IPS-NIHi11 (cell line): ENCODE measurements at regions not wholly inside any gene's neighbourhood (a gene's known extent, or its start where the extent isn't known, plus 50 kb on each side); places are given as distances from the start of the nearest gene placed in this dataset.
A peak's percentile ranks its signal among the peaks of the same experiment; 100 is the strongest.

Experiments
- DNase-seq: peaks from one replicate; pipeline ENCODE4 v3.0.0; 2012; ENCODE audit warnings: mixed read lengths, low spot score

DNA sequence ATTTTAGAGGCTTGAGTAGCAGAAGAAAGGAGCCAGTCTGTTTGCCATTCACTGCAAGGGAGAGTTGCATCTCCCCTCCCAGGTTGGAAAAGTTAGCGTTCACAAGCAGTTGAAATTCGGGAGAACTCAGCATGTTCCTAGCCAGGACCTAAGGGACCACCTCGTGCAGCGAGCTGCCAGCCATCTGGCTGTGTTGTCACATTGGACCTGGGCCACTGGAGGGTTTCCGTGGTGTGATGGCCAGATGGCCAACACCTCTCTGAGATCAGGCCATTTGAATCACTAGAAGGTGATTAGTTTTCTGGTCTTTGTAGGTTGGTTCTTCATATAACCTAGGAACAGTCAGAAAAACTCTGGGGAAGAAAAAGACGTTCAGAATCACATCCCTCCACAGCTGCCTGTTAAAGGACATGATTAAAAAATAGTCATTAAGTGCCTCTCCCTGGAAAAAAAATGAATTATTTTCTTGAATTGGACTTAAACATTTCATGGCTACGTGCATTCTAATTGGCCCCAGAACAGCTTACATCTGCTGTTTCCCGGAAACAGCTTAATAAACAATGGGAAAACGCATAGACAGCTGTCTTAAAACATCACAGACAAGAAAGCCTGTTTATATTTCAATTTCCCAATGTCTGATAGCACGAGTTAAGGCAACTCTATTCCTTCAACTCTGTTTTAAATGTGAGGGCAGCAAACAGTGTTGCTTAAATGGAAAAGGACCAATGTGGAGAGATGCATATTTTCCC is 303.9 kb downstream of the TENT4A start:
- DNase-seq = no peak

GRCh38 chr5:7018198-7018597 is 305.0 kb downstream of the TENT4A start:
- no peak for DNase-seq

DNA sequence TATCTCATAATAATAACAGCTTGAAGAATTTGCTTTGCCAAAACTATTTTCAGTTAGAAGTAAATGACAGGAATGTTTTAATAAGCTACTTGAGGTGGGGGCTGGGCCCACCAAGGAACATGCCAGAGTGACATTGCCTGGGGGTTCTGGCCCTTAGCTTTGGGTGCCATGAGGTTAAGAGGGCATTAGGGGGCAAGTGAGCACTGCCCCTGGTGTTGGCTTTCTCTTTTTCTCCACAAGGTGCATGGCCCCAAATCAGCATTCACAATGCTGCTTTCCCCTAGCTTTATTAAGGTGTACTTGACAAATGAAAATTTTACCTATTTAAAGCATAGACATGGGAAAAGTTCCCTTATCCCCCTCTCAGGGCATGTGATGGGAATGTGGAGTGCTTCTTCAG is 305.4 kb downstream of the TENT4A start:
- no peak for DNase-seq

- no peak for DNase-seq
Observed at GRCh38 chr5:7036192-7036835, 323.1 kb downstream of the TENT4A start.

- no peak for DNase-seq
Observed at GRCh38 chr5:7039074-7039473, 325.8 kb downstream of the TENT4A start.

- DNase-seq = no peak
Observed at GRCh38 chr5:7040111-7040510, 326.9 kb downstream of the TENT4A start.

- DNase-seq = no peak
Observed at GRCh38 chr5:7043797-7044196, 330.6 kb downstream of the TENT4A start.

- DNase-seq = no peak
Observed at GRCh38 chr5:7047511-7048261, 334.5 kb downstream of the TENT4A start.

- no peak for DNase-seq
Observed at GRCh38 chr5:7050986-7051385, 337.8 kb downstream of the TENT4A start.

GRCh38 chr5:7053125-7053524 is 339.9 kb downstream of the TENT4A start:
- DNase-seq = no peak

- no peak for DNase-seq
Observed at GRCh38 chr5:7053528-7054209, 340.4 kb downstream of the TENT4A start.

GRCh38 chr5:7066471-7067235 is 329.3 kb upstream of the ADCY2 start:
- no peak for DNase-seq

DNA sequence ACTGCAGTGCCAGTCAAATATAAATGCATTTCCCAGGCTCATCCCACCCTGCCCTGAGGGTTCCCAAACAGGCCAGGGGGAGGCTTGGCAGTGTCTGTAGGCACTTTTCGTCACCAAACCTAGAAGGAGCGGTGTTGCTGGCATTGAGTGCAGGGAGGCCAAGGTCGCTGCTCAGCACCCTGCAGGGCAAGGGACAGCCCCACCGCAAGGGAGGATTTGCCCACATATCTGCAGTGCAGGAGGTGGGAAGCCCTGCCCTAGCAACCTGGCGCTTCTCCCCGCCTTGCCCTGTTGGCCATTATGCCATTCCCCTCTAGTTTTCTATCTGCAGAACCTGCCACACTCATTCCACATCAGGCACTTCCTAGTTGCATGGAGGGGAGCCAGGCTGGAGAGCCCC is 327.8 kb upstream of the ADCY2 start:
- no peak for DNase-seq

GRCh38 chr5:7068899-7069298 is 327.0 kb upstream of the ADCY2 start:
- no peak for DNase-seq

DNA sequence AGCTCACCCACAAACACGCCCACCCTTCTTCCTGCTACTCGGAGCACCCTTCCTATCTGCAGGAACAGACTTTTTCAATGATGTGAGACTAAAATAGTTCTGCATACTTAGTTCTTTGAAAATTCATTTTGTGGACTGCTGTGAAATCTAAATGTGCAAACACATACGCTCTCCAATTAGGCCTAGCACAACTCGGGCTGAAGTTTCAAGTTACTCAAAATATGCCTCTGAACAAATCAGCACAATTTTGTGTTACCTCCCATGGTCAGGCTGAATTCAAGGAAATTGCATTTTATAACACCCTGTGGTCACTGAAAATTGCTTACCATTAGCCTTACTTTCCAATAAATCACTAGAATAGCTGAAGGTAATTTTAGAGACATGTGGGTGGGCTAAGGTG is 323.8 kb upstream of the ADCY2 start:
- no peak for DNase-seq

GRCh38 chr5:7073666-7074065 is 322.3 kb upstream of the ADCY2 start:
- no peak for DNase-seq

DNA sequence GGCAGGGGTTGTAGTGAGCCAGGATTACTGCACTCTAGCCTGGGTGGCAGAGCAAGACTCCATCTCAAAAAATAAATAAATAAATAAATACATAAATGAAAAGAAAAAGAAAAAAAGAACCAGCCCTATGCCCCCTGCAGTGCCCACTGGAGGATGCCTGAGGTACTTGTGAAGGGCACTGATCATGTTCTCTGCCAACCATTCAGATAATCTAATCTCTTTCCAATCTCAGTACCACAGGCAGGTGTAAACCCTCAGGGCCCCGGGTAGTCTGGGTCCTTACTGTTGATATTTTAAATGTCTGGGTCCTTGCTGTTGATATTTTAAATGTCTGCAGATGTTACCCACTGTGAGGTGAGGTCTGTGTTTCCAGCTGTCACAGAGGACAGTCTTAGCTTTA is 321.8 kb upstream of the ADCY2 start:
- DNase-seq = no peak

GRCh38 chr5:7075470-7075869 is 320.5 kb upstream of the ADCY2 start:
- no peak for DNase-seq

DNA sequence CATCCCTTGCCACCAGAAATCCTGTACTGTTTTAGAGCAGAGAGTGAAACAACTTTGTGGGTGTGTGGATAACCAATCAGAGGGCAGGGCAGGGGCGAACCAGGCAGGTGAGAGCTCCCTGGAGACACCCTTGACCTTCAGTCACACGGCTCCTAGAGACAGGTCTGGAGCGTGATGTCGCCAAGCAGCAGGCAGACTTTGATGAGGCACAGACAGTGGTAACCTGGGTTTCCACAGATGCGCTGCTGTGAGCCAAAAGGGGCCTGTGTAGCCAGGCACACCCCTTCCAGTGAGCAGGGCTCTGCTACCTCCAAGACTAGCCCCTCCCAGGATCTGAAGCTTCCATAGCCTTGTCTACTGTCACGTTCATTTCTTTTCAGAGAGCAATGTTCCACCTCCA is 317.8 kb upstream of the ADCY2 start:
- no peak for DNase-seq

DNA sequence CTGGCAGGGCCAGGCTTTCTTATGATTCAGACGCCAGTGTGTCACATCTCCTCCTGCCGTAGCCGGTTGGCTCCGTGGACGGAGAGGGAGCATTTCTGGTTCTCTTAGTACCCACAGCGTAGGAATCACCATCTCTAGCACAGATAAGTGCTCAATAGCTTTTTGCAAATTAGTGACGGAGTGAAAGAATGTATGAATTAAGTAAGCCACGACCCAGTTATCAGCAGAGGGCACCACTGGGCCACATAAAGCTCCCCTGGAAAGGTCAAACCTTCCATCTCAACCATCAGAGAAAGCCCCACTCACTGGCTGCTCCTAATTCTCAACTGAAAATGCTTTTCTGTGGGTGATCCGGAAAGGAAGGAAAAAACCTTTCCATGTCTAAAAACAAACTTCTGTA is 317.0 kb upstream of the ADCY2 start:
- peak; percentile 38 for DNase-seq

- no peak for DNase-seq
Observed at GRCh38 chr5:7080501-7080900, 315.4 kb upstream of the ADCY2 start.
